22Rv1 (cell line): ENCODE measurements at regions not wholly inside any gene's neighbourhood (a gene's known extent, or its start where the extent isn't known, plus 50 kb on each side); places are given as distances from the start of the nearest gene placed in this dataset.

ENCODE experiments used
- CTCF ChIP-seq: fragments of 450-650 bp; IDR thresholded peaks from 2 replicates; pipeline ENCODE4 v1.5.1; 2017; ENCODE audit warnings: mild to moderate bottlenecking
- ZFX ChIP-seq: fragments of 450-650 bp; IDR thresholded peaks from 2 replicates; pipeline ENCODE4 v1.6.1; 2017; ENCODE audit warnings: antibody characterized with exemption, borderline replicate concordance

GRCh38 chr2:234806818-234807217 is 145.0 kb upstream of the SH3BP4 start:
- TF ChIP-seq CTCF (no peak), ZFX (no peak)
